Endodermal cell (in vitro differentiated cells): ENCODE measurements at regions not wholly inside any gene's neighbourhood (a gene's known extent, or its start where the extent isn't known, plus 50 kb on each side); places are given as distances from the start of the nearest gene placed in this dataset.
"Not testable (repeated sequence)": the region's sequence is repeated elsewhere in the genome, so short reads cannot be mapped to it uniquely, and the experiment has no call there.

Experiments
- DNase-seq: peaks from one replicate; pipeline ENCODE4 v3.0.0-alpha.2; 2017
- H3K27ac ChIP-seq: 2 replicates; pipeline ENCODE4 v1.5.1; 2013; ENCODE audit warnings: mild to moderate bottlenecking, low read depth, low read length, moderate library complexity
- H3K27me3 ChIP-seq: 2 replicates; pipeline ENCODE4 v1.6.1; 2013; ENCODE audit warnings: mild to moderate bottlenecking, low read length, moderate library complexity; ENCODE audit not compliant: insufficient read depth, control insufficient read depth, poor library complexity, severe bottlenecking
- H3K36me3 ChIP-seq: 2 replicates; pipeline ENCODE4 v1.7.0; 2013; ENCODE audit warnings: mild to moderate bottlenecking, low read length, moderate library complexity; ENCODE audit not compliant: control insufficient read depth, insufficient read depth
- H3K4me1 ChIP-seq: one replicate; pipeline ENCODE4 v1.7.0; 2013; ENCODE audit warnings: low read length; ENCODE audit not compliant: control insufficient read depth, insufficient read depth
- H3K4me3 ChIP-seq: 2 replicates; pipeline ENCODE4 v1.5.1; 2013; ENCODE audit warnings: mild to moderate bottlenecking, low read length, moderate library complexity
- H3K9ac ChIP-seq: 2 replicates; pipeline ENCODE4 v1.6.1; 2013; ENCODE audit warnings: mild to moderate bottlenecking, low read length, moderate library complexity; ENCODE audit not compliant: poor library complexity, severe bottlenecking; ENCODE audit errors: extremely low read depth
- H3K9me3 ChIP-seq: 2 replicates; pipeline ENCODE4 v1.6.1; 2013; ENCODE audit warnings: mild to moderate bottlenecking, low read length, moderate library complexity; ENCODE audit not compliant: control insufficient read depth
- H3K27ac Mint-ChIP-seq: 2 replicates; pipeline ENCODE4 v1.8.0; 2020; ENCODE audit warnings: mixed read lengths
- H3K27me3 Mint-ChIP-seq: 2 replicates; pipeline ENCODE4 v1.8.0; 2021; ENCODE audit warnings: mild to moderate bottlenecking, mixed read lengths; ENCODE audit not compliant: insufficient read depth
- H3K36me3 Mint-ChIP-seq: 2 replicates; pipeline ENCODE4 v1.8.0; 2020; ENCODE audit warnings: low read depth, mixed read lengths
- H3K4me1 Mint-ChIP-seq: 2 replicates; pipeline ENCODE4 v1.8.0; 2020; ENCODE audit warnings: mixed read lengths
- H3K4me3 Mint-ChIP-seq: 2 replicates; pipeline ENCODE4 v1.8.0; 2020; ENCODE audit warnings: mild to moderate bottlenecking, moderate library complexity, mixed read lengths
- H3K9me3 Mint-ChIP-seq: 2 replicates; pipeline ENCODE4 v1.8.0; 2020; ENCODE audit warnings: mild to moderate bottlenecking, mixed read lengths
- WGBS, 2 experiments: methylation state at CpG; one replicate each; pipeline versions ENCODE4 v1.1.5 to v1.1.7; 2013; ENCODE audit warnings: missing lambda C conversion rate in 2 of 2, mixed read lengths in 1 of 2; ENCODE audit not compliant: insufficient coverage in 1 of 2, insufficient read length in 1 of 2; 5-methylcytosine and 5-hydroxymethylcytosine counted together
- TF ChIP-seq, protein P1 (sequence below): fragments of 200-600 bp; sonication (generic); conservative IDR thresholded peaks from 2 replicates; pipeline ENCODE4 v1.5.0; 2021; ENCODE audit warnings: antibody characterized with exemption, mild to moderate bottlenecking

GRCh38 chr6:76984572-76984971, 478.7 kb downstream of the HTR1B start:
- no peak for DNase-seq
- H3K27me3 Mint-ChIP-seq, result no peaks in the 10 kb centered on the region
- H3K36me3 Mint-ChIP-seq, result no peaks in the 10 kb centered on the region
- H3K4me3 Mint-ChIP-seq, result no peak overlapping the region
- Histone ChIP-seq H3K27ac (no peak overlapping the region), H3K9me3 (no peaks in the 10 kb centered on the region), H3K9ac (no peak overlapping the region), H3K27me3 (no peaks in the 10 kb centered on the region), H3K36me3 (no peaks in the 10 kb centered on the region), H3K4me3 (no peak overlapping the region), H3K4me1 (no peaks in the 10 kb centered on the region)
- no peaks in the 10 kb centered on the region for H3K4me1 Mint-ChIP-seq
- TF ChIP-seq, protein P1, sequence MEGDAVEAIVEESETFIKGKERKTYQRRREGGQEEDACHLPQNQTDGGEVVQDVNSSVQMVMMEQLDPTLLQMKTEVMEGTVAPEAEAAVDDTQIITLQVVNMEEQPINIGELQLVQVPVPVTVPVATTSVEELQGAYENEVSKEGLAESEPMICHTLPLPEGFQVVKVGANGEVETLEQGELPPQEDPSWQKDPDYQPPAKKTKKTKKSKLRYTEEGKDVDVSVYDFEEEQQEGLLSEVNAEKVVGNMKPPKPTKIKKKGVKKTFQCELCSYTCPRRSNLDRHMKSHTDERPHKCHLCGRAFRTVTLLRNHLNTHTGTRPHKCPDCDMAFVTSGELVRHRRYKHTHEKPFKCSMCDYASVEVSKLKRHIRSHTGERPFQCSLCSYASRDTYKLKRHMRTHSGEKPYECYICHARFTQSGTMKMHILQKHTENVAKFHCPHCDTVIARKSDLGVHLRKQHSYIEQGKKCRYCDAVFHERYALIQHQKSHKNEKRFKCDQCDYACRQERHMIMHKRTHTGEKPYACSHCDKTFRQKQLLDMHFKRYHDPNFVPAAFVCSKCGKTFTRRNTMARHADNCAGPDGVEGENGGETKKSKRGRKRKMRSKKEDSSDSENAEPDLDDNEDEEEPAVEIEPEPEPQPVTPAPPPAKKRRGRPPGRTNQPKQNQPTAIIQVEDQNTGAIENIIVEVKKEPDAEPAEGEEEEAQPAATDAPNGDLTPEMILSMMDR, result no peak
- H3K27ac Mint-ChIP-seq, result no peak overlapping the region
- H3K9me3 Mint-ChIP-seq, result peaks cover 3% of the 10 kb centered on the region

- no peak for DNase-seq
- H3K27ac ChIP-seq, result no peak overlapping the region
- H3K27me3 ChIP-seq, result no peaks in the 10 kb centered on the region
- H3K4me3 ChIP-seq, result no peak overlapping the region
- no peak overlapping the region for H3K9ac ChIP-seq
- Mint-ChIP-seq H3K27ac (no peak overlapping the region), H3K9me3 (no peaks in the 10 kb centered on the region), H3K36me3 (no peaks in the 10 kb centered on the region), H3K27me3 (no peaks in the 10 kb centered on the region), H3K4me3 (no peak overlapping the region), H3K4me1 (peaks cover 5% of the 10 kb centered on the region)
- no peaks in the 10 kb centered on the region for H3K9me3 ChIP-seq
- no peaks in the 10 kb centered on the region for H3K4me1 ChIP-seq
- WGBS, 2 experiments, result 89% methylated on average over 3 of the region's 3 CpGs
- TF ChIP-seq, protein P1, result no peak
- no peaks in the 10 kb centered on the region for H3K36me3 ChIP-seq
Observed at GRCh38 chr6:76982476-76983199, 480.7 kb downstream of the HTR1B start.

GRCh38 chr6:76972474-76972873, 490.8 kb downstream of the HTR1B start:
- Mint-ChIP-seq H3K4me1 (peaks cover 18% of the 10 kb centered on the region), H3K27me3 (no peaks in the 10 kb centered on the region), H3K27ac (no peak overlapping the region), H3K36me3 (no peaks in the 10 kb centered on the region), H3K4me3 (no peak overlapping the region), H3K9me3 (no peaks in the 10 kb centered on the region)
- Histone ChIP-seq H3K4me3 (no peak overlapping the region), H3K36me3 (no peaks in the 10 kb centered on the region), H3K9ac (no peak overlapping the region), H3K27me3 (no peaks in the 10 kb centered on the region), H3K9me3 (no peaks in the 10 kb centered on the region), H3K27ac (no peak overlapping the region), H3K4me1 (no peaks in the 10 kb centered on the region)
- TF ChIP-seq, protein P1, result no peak
- DNase-seq, result no peak

DNA sequence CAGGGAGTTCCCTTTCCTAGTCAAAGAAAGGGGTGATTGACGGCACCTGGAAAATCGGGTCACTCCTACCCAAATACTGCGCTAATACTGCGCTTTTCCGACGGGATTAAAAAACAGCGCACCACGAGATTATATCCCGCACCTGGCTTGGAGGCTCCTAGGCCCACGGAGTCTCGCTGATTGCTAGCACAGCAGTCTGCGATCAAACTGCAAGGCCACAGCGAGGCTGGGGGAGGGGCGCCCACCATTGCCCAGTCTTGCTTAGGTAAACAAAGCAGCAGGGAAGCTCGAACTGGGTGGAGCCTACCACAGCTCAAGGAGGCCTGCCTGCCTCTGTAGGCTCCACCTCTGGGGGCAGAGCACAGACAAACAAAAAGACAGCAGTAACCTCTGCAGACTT, 504.1 kb downstream of the HTR1B start:
- not testable (repeated sequence) for H3K9me3 ChIP-seq, H3K27ac ChIP-seq, H3K36me3 ChIP-seq, H3K4me3 Mint-ChIP-seq, H3K27me3 Mint-ChIP-seq, H3K4me1 Mint-ChIP-seq, H3K4me1 ChIP-seq, H3K4me3 ChIP-seq, H3K9ac ChIP-seq, H3K9me3 Mint-ChIP-seq, H3K27me3 ChIP-seq, H3K36me3 Mint-ChIP-seq, H3K27ac Mint-ChIP-seq
- DNase-seq, result peak; percentile 48
- 88 to 96% methylated on average over 11 to 15 of the region's 15 CpGs for WGBS, 2 experiments
